ENCODE measurements at regions not wholly inside any gene's neighbourhood (a gene's known extent, or its start where the extent isn't known, plus 50 kb on each side); places are given as distances from the start of the nearest gene placed in this dataset.

DNA sequence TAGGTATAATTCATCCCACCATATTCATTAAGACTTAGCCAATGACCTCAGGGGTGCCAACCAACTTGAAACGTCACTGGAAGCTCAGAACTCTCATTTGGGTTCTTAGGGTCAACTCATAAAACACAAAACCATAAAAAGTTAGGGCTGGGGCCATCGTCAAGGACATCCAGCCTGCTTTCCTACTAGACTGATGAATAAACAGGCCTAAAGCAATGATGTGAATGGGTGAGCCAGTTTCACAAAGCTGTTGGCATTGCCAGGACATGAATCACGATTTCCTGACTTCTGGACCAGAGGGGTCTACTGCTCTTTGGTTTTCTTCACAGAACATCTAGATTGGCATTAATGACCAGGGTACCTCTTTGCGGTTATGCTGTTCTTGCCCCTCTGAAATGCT, 64.7 kb downstream of the EOMES start:
- TF ChIP-seq, protein P1, sequence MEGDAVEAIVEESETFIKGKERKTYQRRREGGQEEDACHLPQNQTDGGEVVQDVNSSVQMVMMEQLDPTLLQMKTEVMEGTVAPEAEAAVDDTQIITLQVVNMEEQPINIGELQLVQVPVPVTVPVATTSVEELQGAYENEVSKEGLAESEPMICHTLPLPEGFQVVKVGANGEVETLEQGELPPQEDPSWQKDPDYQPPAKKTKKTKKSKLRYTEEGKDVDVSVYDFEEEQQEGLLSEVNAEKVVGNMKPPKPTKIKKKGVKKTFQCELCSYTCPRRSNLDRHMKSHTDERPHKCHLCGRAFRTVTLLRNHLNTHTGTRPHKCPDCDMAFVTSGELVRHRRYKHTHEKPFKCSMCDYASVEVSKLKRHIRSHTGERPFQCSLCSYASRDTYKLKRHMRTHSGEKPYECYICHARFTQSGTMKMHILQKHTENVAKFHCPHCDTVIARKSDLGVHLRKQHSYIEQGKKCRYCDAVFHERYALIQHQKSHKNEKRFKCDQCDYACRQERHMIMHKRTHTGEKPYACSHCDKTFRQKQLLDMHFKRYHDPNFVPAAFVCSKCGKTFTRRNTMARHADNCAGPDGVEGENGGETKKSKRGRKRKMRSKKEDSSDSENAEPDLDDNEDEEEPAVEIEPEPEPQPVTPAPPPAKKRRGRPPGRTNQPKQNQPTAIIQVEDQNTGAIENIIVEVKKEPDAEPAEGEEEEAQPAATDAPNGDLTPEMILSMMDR (IDR thresholded peaks at IDR 0.05; ENCODE audit: low read depth, low read length, missing input control) = no peak
- TF ChIP-seq FOXA1 (IDR thresholded peaks at IDR 0.05) (no peak), MAX (IDR thresholded peaks at IDR 0.05) (no peak), ATF3 (IDR thresholded peaks at IDR 0.05) (no peak)
- TF ChIP-seq, protein P2, sequence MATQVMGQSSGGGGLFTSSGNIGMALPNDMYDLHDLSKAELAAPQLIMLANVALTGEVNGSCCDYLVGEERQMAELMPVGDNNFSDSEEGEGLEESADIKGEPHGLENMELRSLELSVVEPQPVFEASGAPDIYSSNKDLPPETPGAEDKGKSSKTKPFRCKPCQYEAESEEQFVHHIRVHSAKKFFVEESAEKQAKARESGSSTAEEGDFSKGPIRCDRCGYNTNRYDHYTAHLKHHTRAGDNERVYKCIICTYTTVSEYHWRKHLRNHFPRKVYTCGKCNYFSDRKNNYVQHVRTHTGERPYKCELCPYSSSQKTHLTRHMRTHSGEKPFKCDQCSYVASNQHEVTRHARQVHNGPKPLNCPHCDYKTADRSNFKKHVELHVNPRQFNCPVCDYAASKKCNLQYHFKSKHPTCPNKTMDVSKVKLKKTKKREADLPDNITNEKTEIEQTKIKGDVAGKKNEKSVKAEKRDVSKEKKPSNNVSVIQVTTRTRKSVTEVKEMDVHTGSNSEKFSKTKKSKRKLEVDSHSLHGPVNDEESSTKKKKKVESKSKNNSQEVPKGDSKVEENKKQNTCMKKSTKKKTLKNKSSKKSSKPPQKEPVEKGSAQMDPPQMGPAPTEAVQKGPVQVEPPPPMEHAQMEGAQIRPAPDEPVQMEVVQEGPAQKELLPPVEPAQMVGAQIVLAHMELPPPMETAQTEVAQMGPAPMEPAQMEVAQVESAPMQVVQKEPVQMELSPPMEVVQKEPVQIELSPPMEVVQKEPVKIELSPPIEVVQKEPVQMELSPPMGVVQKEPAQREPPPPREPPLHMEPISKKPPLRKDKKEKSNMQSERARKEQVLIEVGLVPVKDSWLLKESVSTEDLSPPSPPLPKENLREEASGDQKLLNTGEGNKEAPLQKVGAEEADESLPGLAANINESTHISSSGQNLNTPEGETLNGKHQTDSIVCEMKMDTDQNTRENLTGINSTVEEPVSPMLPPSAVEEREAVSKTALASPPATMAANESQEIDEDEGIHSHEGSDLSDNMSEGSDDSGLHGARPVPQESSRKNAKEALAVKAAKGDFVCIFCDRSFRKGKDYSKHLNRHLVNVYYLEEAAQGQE (IDR thresholded peaks at IDR 0.05) = no peak

All from liver (tissue), 3 donors.